ENCODE measurements at regions not wholly inside any gene's neighbourhood (a gene's known extent, or its start where the extent isn't known, plus 50 kb on each side); places are given as distances from the start of the nearest gene placed in this dataset.

- Histone ChIP-seq H3K27me3 (peaks cover 20% of the 10 kb centered on the region), H3K4me3 (ENCODE audit: low read depth in 1 of 2, low read length in 1 of 2) (no peak overlapping the region), H3K27ac (no peak overlapping the region), H3K9me3 (no peaks in the 10 kb centered on the region), H3K4me1 (ENCODE audit: control insufficient read depth in 1 of 2, insufficient read depth in 1 of 2, low read depth in 1 of 2, low read length in 1 of 2) (no peaks in the 10 kb centered on the region), H3K36me3 (no peaks in the 10 kb centered on the region)
- TF ChIP-seq CTCF (IDR thresholded peaks at IDR 0.05), result no peak
Observed at GRCh38 chr14:51398898-51399297, 158.9 kb downstream of the TMX1 start.

GRCh38 chr14:51400139-51400538 is 160.1 kb downstream of the TMX1 start:
- H3K4me1 ChIP-seq (ENCODE audit: control insufficient read depth in 1 of 2, insufficient read depth in 1 of 2, low read depth in 1 of 2, low read length in 1 of 2), result no peaks in the 10 kb centered on the region
- no peaks in the 10 kb centered on the region for H3K36me3 ChIP-seq
- TF ChIP-seq CTCF (IDR thresholded peaks at IDR 0.05), result no peak
- H3K9me3 ChIP-seq, result no peaks in the 10 kb centered on the region
- peaks cover 24% of the 10 kb centered on the region for H3K27me3 ChIP-seq
- no peak overlapping the region for H3K27ac ChIP-seq
- no peak overlapping the region for H3K4me3 ChIP-seq (ENCODE audit: low read depth in 1 of 2, low read length in 1 of 2)

GRCh38 chr14:51401272-51401671 is 161.2 kb downstream of the TMX1 start:
- no peaks in the 10 kb centered on the region for H3K4me1 ChIP-seq (ENCODE audit: control insufficient read depth in 1 of 2, insufficient read depth in 1 of 2, low read depth in 1 of 2, low read length in 1 of 2)
- no peaks in the 10 kb centered on the region for H3K36me3 ChIP-seq
- H3K9me3 ChIP-seq, result no peaks in the 10 kb centered on the region
- peaks cover 24% of the 10 kb centered on the region for H3K27me3 ChIP-seq
- H3K4me3 ChIP-seq (ENCODE audit: low read depth in 1 of 2, low read length in 1 of 2), result no peak overlapping the region
- no peak for TF ChIP-seq CTCF (IDR thresholded peaks at IDR 0.05)
- H3K27ac ChIP-seq, result no peak overlapping the region

GRCh38 chr14:51401756-51402155 is 161.7 kb downstream of the TMX1 start:
- Histone ChIP-seq H3K27me3 (peaks cover 21% of the 10 kb centered on the region), H3K9me3 (no peaks in the 10 kb centered on the region), H3K36me3 (no peaks in the 10 kb centered on the region), H3K4me1 (ENCODE audit: control insufficient read depth in 1 of 2, insufficient read depth in 1 of 2, low read depth in 1 of 2, low read length in 1 of 2) (no peaks in the 10 kb centered on the region), H3K4me3 (ENCODE audit: low read depth in 1 of 2, low read length in 1 of 2) (no peak overlapping the region), H3K27ac (no peak overlapping the region)
- TF ChIP-seq CTCF (IDR thresholded peaks at IDR 0.05), result no peak

- no peaks in the 10 kb centered on the region for H3K9me3 ChIP-seq
- TF ChIP-seq CTCF (IDR thresholded peaks at IDR 0.05), result no peak
- no peak overlapping the region for H3K27ac ChIP-seq
- H3K4me3 ChIP-seq (ENCODE audit: low read depth in 1 of 2, low read length in 1 of 2), result no peak overlapping the region
- no peaks in the 10 kb centered on the region for H3K4me1 ChIP-seq (ENCODE audit: control insufficient read depth in 1 of 2, insufficient read depth in 1 of 2, low read depth in 1 of 2, low read length in 1 of 2)
- H3K27me3 ChIP-seq, result peaks cover 4% of the 10 kb centered on the region
- no peaks in the 10 kb centered on the region for H3K36me3 ChIP-seq
Observed at GRCh38 chr14:51410897-51411296, 170.8 kb downstream of the TMX1 start.

GRCh38 chr14:51419685-51420084 is 179.6 kb downstream of the TMX1 start:
- Histone ChIP-seq H3K36me3 (no peaks in the 10 kb centered on the region), H3K27ac (no peak overlapping the region), H3K4me1 (ENCODE audit: control insufficient read depth in 1 of 2, insufficient read depth in 1 of 2, low read depth in 1 of 2, low read length in 1 of 2) (no peaks in the 10 kb centered on the region), H3K27me3 (no peaks in the 10 kb centered on the region), H3K4me3 (ENCODE audit: low read depth in 1 of 2, low read length in 1 of 2) (no peak overlapping the region), H3K9me3 (no peaks in the 10 kb centered on the region)
- TF ChIP-seq CTCF (IDR thresholded peaks at IDR 0.05), result no peak
